H9 (cell line): ENCODE measurements at regions not wholly inside any gene's neighbourhood (a gene's known extent, or its start where the extent isn't known, plus 50 kb on each side); places are given as distances from the start of the nearest gene placed in this dataset.

Experiments used
- DNase-seq: peaks from one replicate; pipeline ENCODE4 v3.0.0-alpha.2; 2017
- H2AFZ ChIP-seq: one replicate; pipeline ENCODE4 v1.6.1; 2013; ENCODE audit warnings: mild to moderate bottlenecking, low read length, control low read depth, moderate library complexity
- H2AK5ac ChIP-seq: 2 replicates; pipeline ENCODE4 v1.6.1; 2013; ENCODE audit warnings: low read length, control low read depth, mixed read lengths; ENCODE audit not compliant: insufficient read length
- H2BK120ac ChIP-seq: one replicate; pipeline ENCODE4 v1.6.1; 2013; ENCODE audit warnings: low read depth, mild to moderate bottlenecking, low read length, control low read depth, inconsistent platforms; ENCODE audit not compliant: poor library complexity, severe bottlenecking
- H2BK12ac ChIP-seq: 2 replicates; pipeline ENCODE4 v1.6.1; 2013; ENCODE audit warnings: low read length, control low read depth, mixed read lengths, low read depth; ENCODE audit not compliant: insufficient read length
- H2BK15ac ChIP-seq: 2 replicates; pipeline ENCODE4 v1.6.1; 2013; ENCODE audit warnings: low read depth, low read length, control low read depth
- H2BK20ac ChIP-seq: one replicate; pipeline ENCODE4 v1.6.1; 2013; ENCODE audit warnings: low read depth, mild to moderate bottlenecking, low read length, control low read depth, inconsistent platforms; ENCODE audit not compliant: poor library complexity, severe bottlenecking
- H2BK5ac ChIP-seq: 2 replicates; pipeline ENCODE4 v1.6.1; 2013; ENCODE audit warnings: low read length, control low read depth, mixed read lengths; ENCODE audit not compliant: insufficient read length
- H3K14ac ChIP-seq: 2 replicates; pipeline ENCODE4 v1.6.1; 2013; ENCODE audit warnings: low read length, control low read depth; ENCODE audit not compliant: insufficient read depth
- H3K18ac ChIP-seq: 2 replicates; pipeline ENCODE4 v1.6.1; 2013; ENCODE audit warnings: low read depth, mild to moderate bottlenecking, mixed read lengths, low read length, control low read depth; ENCODE audit not compliant: insufficient read length
- H3K23ac ChIP-seq: 2 replicates; pipeline ENCODE4 v1.6.1; 2013; ENCODE audit warnings: low read length, control low read depth, mixed read lengths, low read depth; ENCODE audit not compliant: insufficient read length
- H3K23me2 ChIP-seq: 2 replicates; pipeline ENCODE4 v1.6.1; 2013; ENCODE audit warnings: low read depth, mild to moderate bottlenecking, mixed read lengths, low read length, control low read depth; ENCODE audit not compliant: insufficient read length, poor library complexity, severe bottlenecking
- H3K27ac ChIP-seq: 2 replicates; pipeline ENCODE4 v1.5.1; 2013; ENCODE audit warnings: low read length, control low read depth, mixed read lengths, low read depth; ENCODE audit not compliant: insufficient read length
- H3K27me3 ChIP-seq: 2 replicates; pipeline ENCODE4 v1.6.1; 2013; ENCODE audit warnings: low read length, control low read depth, inconsistent platforms; ENCODE audit not compliant: insufficient read depth
- H3K4ac ChIP-seq: 2 replicates; pipeline ENCODE4 v1.6.1; 2013; ENCODE audit warnings: low read depth, mild to moderate bottlenecking, control low read depth, inconsistent platforms, low read length, moderate library complexity
- H3K4me1 ChIP-seq: 2 replicates; pipeline ENCODE4 v1.6.1; 2013; ENCODE audit warnings: low read length, control low read depth, inconsistent platforms; ENCODE audit not compliant: insufficient read depth
- H3K4me2 ChIP-seq: 2 replicates; pipeline ENCODE4 v1.6.1; 2013; ENCODE audit warnings: low read length, control low read depth, mixed read lengths; ENCODE audit not compliant: insufficient read length, insufficient read depth
- H3K56ac ChIP-seq: 2 replicates; pipeline ENCODE4 v1.6.1; 2013; ENCODE audit warnings: low read depth, mild to moderate bottlenecking, mixed read lengths, low read length, control low read depth; ENCODE audit not compliant: insufficient read length
- H3K79me1 ChIP-seq: 2 replicates; pipeline ENCODE4 v1.6.1; 2013; ENCODE audit warnings: low read depth, mild to moderate bottlenecking, moderate library complexity, low read length, control low read depth, inconsistent platforms; ENCODE audit not compliant: insufficient read depth, poor library complexity, severe bottlenecking
- H3K79me2 ChIP-seq: 2 replicates; pipeline ENCODE4 v1.6.1; 2013; ENCODE audit warnings: low read length, control low read depth, inconsistent platforms; ENCODE audit not compliant: insufficient read depth
- H3K9ac ChIP-seq: 2 replicates; pipeline ENCODE4 v1.6.1; 2013; ENCODE audit warnings: low read length, control low read depth, mixed read lengths; ENCODE audit not compliant: insufficient read length; ENCODE audit errors: extremely low read depth
- H3K9me3 ChIP-seq: one replicate; pipeline ENCODE4 v1.6.1; 2013; ENCODE audit warnings: low read depth, low read length, inconsistent platforms; ENCODE audit not compliant: control insufficient read depth
- H3T11ph ChIP-seq: one replicate; pipeline ENCODE4 v1.6.1; 2013; ENCODE audit warnings: mild to moderate bottlenecking, low read length, control low read depth, inconsistent platforms
- H4K20me1 ChIP-seq: one replicate; pipeline ENCODE4 v1.6.1; 2013; ENCODE audit not compliant: control insufficient read depth, insufficient read length, insufficient read depth
- H4K5ac ChIP-seq: 2 replicates; pipeline ENCODE4 v1.6.1; 2013; ENCODE audit warnings: low read depth, mild to moderate bottlenecking, mixed read lengths, low read length, control low read depth; ENCODE audit not compliant: insufficient read length
- H4K8ac ChIP-seq: replicated peaks from 2 replicates; pipeline ENCODE4 v1.6.1; 2013; ENCODE audit warnings: low read length, control low read depth, mixed read lengths, low read depth; ENCODE audit not compliant: insufficient read length
- H4K91ac ChIP-seq: 2 replicates; pipeline ENCODE4 v1.6.1; 2013; ENCODE audit warnings: low read depth, mild to moderate bottlenecking, moderate library complexity, mixed read lengths, low read length, control low read depth; ENCODE audit not compliant: insufficient read length
- H3K27ac Mint-ChIP-seq, 3 experiments: 2 replicates in 2 of 3; 3 replicates in 1 of 3; pipeline ENCODE4 v1.8.0; 2020 to 2021; ENCODE audit warnings: mixed read lengths in 3 of 3, mild to moderate bottlenecking in 1 of 3, moderate library complexity in 1 of 3
- H3K27me3 Mint-ChIP-seq: 2 replicates; pipeline ENCODE4 v1.8.0; 2021; ENCODE audit warnings: low read depth, mild to moderate bottlenecking, moderate library complexity, mixed read lengths
- H3K36me3 Mint-ChIP-seq, 3 experiments: 2 replicates in 2 of 3; 3 replicates in 1 of 3; pipeline ENCODE4 v1.8.0; 2020 to 2021; ENCODE audit warnings: low read depth in 3 of 3, mixed read lengths in 3 of 3; ENCODE audit not compliant: insufficient read depth in 1 of 3
- H3K4me1 Mint-ChIP-seq, 2 experiments: 2 replicates each; pipeline ENCODE4 v1.8.0; 2020; ENCODE audit warnings: mixed read lengths in 2 of 2
- H3K4me3 Mint-ChIP-seq, 2 experiments: 2 replicates in 1 of 2; 3 replicates in 1 of 2; pipeline ENCODE4 v1.8.0; 2020 to 2021; ENCODE audit warnings: mild to moderate bottlenecking in 2 of 2, mixed read lengths in 2 of 2, moderate library complexity in 1 of 2
- H3K9me3 Mint-ChIP-seq, 2 experiments: 2 replicates in 1 of 2; 3 replicates in 1 of 2; pipeline ENCODE4 v1.8.0; 2020; ENCODE audit warnings: mild to moderate bottlenecking in 2 of 2, mixed read lengths in 2 of 2, moderate library complexity in 1 of 2
- WGBS: extraction: QIAGEN DNeasy Blood & Tissue Kit; methylation state at CpG from one replicate; pipeline ENCODE4 v1.1.7; 2013; ENCODE audit warnings: missing lambda C conversion rate, low lambda C conversion rate, mixed read lengths; ENCODE audit not compliant: insufficient read length; ENCODE audit errors: extremely low coverage; 5-methylcytosine and 5-hydroxymethylcytosine counted together
- TF ChIP-seq, protein P1 (sequence below): fragments of 200-600 bp; sonication (generic); conservative IDR thresholded peaks from 3 replicates; pipeline ENCODE4 v1.8.0; 2021; ENCODE audit warnings: antibody characterized with exemption, mild to moderate bottlenecking

DNA sequence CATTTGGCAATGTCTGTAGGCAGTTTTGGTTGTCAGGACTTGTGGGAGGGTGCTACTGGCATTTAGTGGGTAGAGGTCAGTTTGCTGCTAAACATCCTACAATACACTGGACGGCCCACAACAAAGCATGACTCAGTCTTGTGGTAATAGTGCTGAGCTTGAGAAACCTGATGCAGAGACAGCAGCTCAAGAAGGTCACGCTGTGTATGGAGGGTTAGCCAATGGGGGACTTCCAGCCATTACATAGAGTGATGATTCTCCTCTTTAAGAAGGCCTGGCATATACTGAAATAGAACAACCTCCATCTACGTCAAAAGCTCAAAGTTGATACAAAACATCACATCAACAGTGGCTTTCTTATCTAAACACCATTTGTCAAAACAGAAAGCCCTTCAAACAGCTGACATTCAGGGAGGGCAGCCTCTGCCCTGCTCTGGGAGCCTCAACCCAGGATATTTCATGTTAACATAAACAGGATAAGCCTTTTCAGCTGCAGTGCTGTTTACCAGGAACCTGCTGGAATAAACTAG lies 143.0 kb downstream of the GPBP1 start:
- no peak overlapping the region for H3K14ac ChIP-seq
- no peaks in the 10 kb centered on the region for H3K27me3 ChIP-seq
- H4K5ac ChIP-seq: no peak overlapping the region
- H3K4me2 ChIP-seq: no peak overlapping the region
- H2BK20ac ChIP-seq: no peak overlapping the region
- H3K9me3 Mint-ChIP-seq: no peaks in the 10 kb centered on the region
- H3K36me3 Mint-ChIP-seq: no peaks in the 10 kb centered on the region
- no peak overlapping the region for H3K56ac ChIP-seq
- H4K8ac ChIP-seq: no peak overlapping the region
- H4K20me1 ChIP-seq: no peaks in the 10 kb centered on the region
- no peak overlapping the region for H3K4ac ChIP-seq
- H2AK5ac ChIP-seq: no peak overlapping the region
- no peak overlapping the region for H3T11ph ChIP-seq
- H2BK5ac ChIP-seq: no peak overlapping the region
- peaks cover 2% of the 10 kb centered on the region in 2 experiments; a peak in 3 of 4 replicates for H3K4me1 Mint-ChIP-seq
- H3K4me1 ChIP-seq: no peaks in the 10 kb centered on the region
- H2BK12ac ChIP-seq: no peak overlapping the region
- H3K18ac ChIP-seq: no peak overlapping the region
- H3K79me1 ChIP-seq: no peaks in the 10 kb centered on the region
- TF ChIP-seq, protein P1, sequence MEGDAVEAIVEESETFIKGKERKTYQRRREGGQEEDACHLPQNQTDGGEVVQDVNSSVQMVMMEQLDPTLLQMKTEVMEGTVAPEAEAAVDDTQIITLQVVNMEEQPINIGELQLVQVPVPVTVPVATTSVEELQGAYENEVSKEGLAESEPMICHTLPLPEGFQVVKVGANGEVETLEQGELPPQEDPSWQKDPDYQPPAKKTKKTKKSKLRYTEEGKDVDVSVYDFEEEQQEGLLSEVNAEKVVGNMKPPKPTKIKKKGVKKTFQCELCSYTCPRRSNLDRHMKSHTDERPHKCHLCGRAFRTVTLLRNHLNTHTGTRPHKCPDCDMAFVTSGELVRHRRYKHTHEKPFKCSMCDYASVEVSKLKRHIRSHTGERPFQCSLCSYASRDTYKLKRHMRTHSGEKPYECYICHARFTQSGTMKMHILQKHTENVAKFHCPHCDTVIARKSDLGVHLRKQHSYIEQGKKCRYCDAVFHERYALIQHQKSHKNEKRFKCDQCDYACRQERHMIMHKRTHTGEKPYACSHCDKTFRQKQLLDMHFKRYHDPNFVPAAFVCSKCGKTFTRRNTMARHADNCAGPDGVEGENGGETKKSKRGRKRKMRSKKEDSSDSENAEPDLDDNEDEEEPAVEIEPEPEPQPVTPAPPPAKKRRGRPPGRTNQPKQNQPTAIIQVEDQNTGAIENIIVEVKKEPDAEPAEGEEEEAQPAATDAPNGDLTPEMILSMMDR: no peak
- no peak overlapping the region for H2BK15ac ChIP-seq
- no CpG with 5 or more reads among the region's 3 CpGs for WGBS
- H3K9me3 ChIP-seq: no peaks in the 10 kb centered on the region
- no peak overlapping the region for H4K91ac ChIP-seq
- no peak for DNase-seq
- H2AFZ ChIP-seq: no peak overlapping the region
- H3K27me3 Mint-ChIP-seq: no peaks in the 10 kb centered on the region; the same call in none of the 2 replicates
- no peak overlapping the region for H3K9ac ChIP-seq
- H3K27ac Mint-ChIP-seq: no peak overlapping the region
- H3K79me2 ChIP-seq: no peaks in the 10 kb centered on the region
- no peak overlapping the region for H3K23ac ChIP-seq
- H3K27ac ChIP-seq: no peak overlapping the region
- no peak overlapping the region for H2BK120ac ChIP-seq
- no peaks in the 10 kb centered on the region for H3K23me2 ChIP-seq
- no peak overlapping the region for H3K4me3 Mint-ChIP-seq
